Panc1 (cell line): ENCODE measurements at regions not wholly inside any gene's neighbourhood (a gene's known extent, or its start where the extent isn't known, plus 50 kb on each side); places are given as distances from the start of the nearest gene placed in this dataset.

Experiments used
- ATAC-seq: fragments of 200-7000 bp; cut with Tn5 transposase; 2 replicates; pipeline ENCODE4 v1.9.1; 2020; ENCODE audit warnings: mild to moderate bottlenecking, moderate library complexity
- BruUV-seq: library from RNA; stranded (reverse); fragments of 400-500 nt; replicated peaks from 2 replicates; lab custom pipeline; 2021; lab: Mats Ljungman, UMichigan
- CTCF ChIA-PET: fragments of 300-600 bp; sonication (Branson Sonifier 250); formaldehyde crosslinking; loops from one replicate; lab custom pipeline; 2022; ENCODE audit warnings: antibody characterized with exemption; lab: Charles Lee
- POLR2A ChIA-PET: fragments of 300-600 bp; sonication (Branson Sonifier 250); formaldehyde crosslinking; loops from one replicate; lab custom pipeline; 2022; ENCODE audit warnings: antibody characterized with exemption; lab: Charles Lee
- DNase-seq: peaks from one replicate; pipeline ENCODE4 v3.0.0-alpha.2; 2010; ENCODE audit warnings: low read depth, low spot score
- H3K27ac ChIP-seq: 2 replicates; pipeline ENCODE4 v1.5.1; 2011; ENCODE audit warnings: mild to moderate bottlenecking, low read length, inconsistent platforms
- H3K27me3 ChIP-seq: fragments of 200-500 bp; sonication (Bioruptor generic); 2 replicates; pipeline ENCODE4 v1.6.0; 2014; ENCODE audit warnings: low read length, inconsistent platforms; ENCODE audit not compliant: control insufficient read depth, insufficient read depth
- H3K36me3 ChIP-seq: fragments of 200-500 bp; sonication (Bioruptor generic); 2 replicates; pipeline ENCODE4 v1.5.1; 2014; ENCODE audit warnings: inconsistent platforms, mild to moderate bottlenecking, low read length, moderate library complexity; ENCODE audit not compliant: control insufficient read depth, insufficient read depth
- H3K4me1 ChIP-seq: 2 replicates; pipeline ENCODE4 v1.5.1; 2011; ENCODE audit warnings: inconsistent platforms, mild to moderate bottlenecking, low read length, moderate library complexity; ENCODE audit not compliant: control insufficient read depth, insufficient read depth
- H3K4me3 ChIP-seq, 2 experiments: 2 replicates each; pipeline ENCODE4 v1.5.1; 2011 to 2012; ENCODE audit warnings: low read depth in 2 of 2, low read length in 2 of 2, mild to moderate bottlenecking in 2 of 2, inconsistent platforms in 1 of 2, moderate library complexity in 1 of 2
- H3K9me3 ChIP-seq: fragments of 200-500 bp; sonication (Bioruptor generic); 2 replicates; pipeline ENCODE4 v1.5.1; 2014; ENCODE audit warnings: low read depth, mild to moderate bottlenecking, inconsistent platforms, low read length, moderate library complexity; ENCODE audit not compliant: control insufficient read depth, insufficient read depth
- POLR2AphosphoS5 ChIP-seq: IDR thresholded peaks from 2 replicates; pipeline ENCODE4 v1.6.1; 2012; ENCODE audit warnings: mild to moderate bottlenecking, low read depth, low read length, moderate library complexity
- SIN3A ChIP-seq: IDR thresholded peaks from 2 replicates; pipeline ENCODE4 v1.6.1; 2012; ENCODE audit warnings: low read depth, mild to moderate bottlenecking, low read length, moderate library complexity, borderline replicate concordance; ENCODE audit not compliant: insufficient read depth
- TCF7L2 ChIP-seq: IDR thresholded peaks from 2 replicates; pipeline ENCODE4 v1.6.1; 2011; ENCODE audit warnings: mild to moderate bottlenecking, low read depth, low read length, inconsistent platforms
- in situ Hi-C: cut with HindIII; loops from 2 replicates; pipeline ENCODE4 v1.10.0; 2016; ENCODE audit warnings: low sequenced_read_pairs, low pct_unique_long_range_greater_than_20kb
- intact Hi-C: fragments of 100-400 bp; cut with micrococcal nuclease; formaldehyde crosslinking; loops from one replicate; pipeline ENCODE4 v1.10.0; 2022; ENCODE audit not compliant: unreplicated experiment
- TF ChIP-seq, protein P1 (sequence below): fragments of 450-650 bp; IDR thresholded peaks from 2 replicates; pipeline ENCODE4 v1.5.1; 2017; ENCODE audit warnings: mild to moderate bottlenecking
- TF ChIP-seq, protein P2 (sequence below), 2 experiments: IDR thresholded peaks; 2 replicates each; pipeline ENCODE4 v1.6.1; 2011 to 2012; ENCODE audit warnings: low read depth in 2 of 2, control low read depth in 1 of 2, low read length in 1 of 2, mild to moderate bottlenecking in 1 of 2, moderate library complexity in 1 of 2; ENCODE audit not compliant: insufficient read depth in 1 of 2

GRCh38 chr14:26385310-26385709 lies 212.5 kb downstream of the NOVA1 start:
- TF ChIP-seq POLR2AphosphoS5 (no peak), TCF7L2 (no peak), SIN3A (no peak)
- TF ChIP-seq, protein P1, sequence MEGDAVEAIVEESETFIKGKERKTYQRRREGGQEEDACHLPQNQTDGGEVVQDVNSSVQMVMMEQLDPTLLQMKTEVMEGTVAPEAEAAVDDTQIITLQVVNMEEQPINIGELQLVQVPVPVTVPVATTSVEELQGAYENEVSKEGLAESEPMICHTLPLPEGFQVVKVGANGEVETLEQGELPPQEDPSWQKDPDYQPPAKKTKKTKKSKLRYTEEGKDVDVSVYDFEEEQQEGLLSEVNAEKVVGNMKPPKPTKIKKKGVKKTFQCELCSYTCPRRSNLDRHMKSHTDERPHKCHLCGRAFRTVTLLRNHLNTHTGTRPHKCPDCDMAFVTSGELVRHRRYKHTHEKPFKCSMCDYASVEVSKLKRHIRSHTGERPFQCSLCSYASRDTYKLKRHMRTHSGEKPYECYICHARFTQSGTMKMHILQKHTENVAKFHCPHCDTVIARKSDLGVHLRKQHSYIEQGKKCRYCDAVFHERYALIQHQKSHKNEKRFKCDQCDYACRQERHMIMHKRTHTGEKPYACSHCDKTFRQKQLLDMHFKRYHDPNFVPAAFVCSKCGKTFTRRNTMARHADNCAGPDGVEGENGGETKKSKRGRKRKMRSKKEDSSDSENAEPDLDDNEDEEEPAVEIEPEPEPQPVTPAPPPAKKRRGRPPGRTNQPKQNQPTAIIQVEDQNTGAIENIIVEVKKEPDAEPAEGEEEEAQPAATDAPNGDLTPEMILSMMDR, result no peak
- TF ChIP-seq, protein P2, sequence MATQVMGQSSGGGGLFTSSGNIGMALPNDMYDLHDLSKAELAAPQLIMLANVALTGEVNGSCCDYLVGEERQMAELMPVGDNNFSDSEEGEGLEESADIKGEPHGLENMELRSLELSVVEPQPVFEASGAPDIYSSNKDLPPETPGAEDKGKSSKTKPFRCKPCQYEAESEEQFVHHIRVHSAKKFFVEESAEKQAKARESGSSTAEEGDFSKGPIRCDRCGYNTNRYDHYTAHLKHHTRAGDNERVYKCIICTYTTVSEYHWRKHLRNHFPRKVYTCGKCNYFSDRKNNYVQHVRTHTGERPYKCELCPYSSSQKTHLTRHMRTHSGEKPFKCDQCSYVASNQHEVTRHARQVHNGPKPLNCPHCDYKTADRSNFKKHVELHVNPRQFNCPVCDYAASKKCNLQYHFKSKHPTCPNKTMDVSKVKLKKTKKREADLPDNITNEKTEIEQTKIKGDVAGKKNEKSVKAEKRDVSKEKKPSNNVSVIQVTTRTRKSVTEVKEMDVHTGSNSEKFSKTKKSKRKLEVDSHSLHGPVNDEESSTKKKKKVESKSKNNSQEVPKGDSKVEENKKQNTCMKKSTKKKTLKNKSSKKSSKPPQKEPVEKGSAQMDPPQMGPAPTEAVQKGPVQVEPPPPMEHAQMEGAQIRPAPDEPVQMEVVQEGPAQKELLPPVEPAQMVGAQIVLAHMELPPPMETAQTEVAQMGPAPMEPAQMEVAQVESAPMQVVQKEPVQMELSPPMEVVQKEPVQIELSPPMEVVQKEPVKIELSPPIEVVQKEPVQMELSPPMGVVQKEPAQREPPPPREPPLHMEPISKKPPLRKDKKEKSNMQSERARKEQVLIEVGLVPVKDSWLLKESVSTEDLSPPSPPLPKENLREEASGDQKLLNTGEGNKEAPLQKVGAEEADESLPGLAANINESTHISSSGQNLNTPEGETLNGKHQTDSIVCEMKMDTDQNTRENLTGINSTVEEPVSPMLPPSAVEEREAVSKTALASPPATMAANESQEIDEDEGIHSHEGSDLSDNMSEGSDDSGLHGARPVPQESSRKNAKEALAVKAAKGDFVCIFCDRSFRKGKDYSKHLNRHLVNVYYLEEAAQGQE (IDR thresholded peaks at IDR 0.05; ENCODE audit: insufficient read depth in 1 of 2, low read depth in 2 of 2, low read length in 1 of 2), result no peak
- H3K27ac ChIP-seq, result no peak overlapping the region
- in situ Hi-C loops (no loop called here), intact Hi-C loops (no loop called here)
- H3K36me3 ChIP-seq, result no peaks in the 10 kb centered on the region
- BruUV-seq, result no TSS peak
- POLR2A ChIA-PET, result no interaction called here
- no peak overlapping the region for H3K4me3 ChIP-seq
- no peak for DNase-seq
- no peaks in the 10 kb centered on the region for H3K27me3 ChIP-seq
- CTCF ChIA-PET, result no interaction called here
- no peak for ATAC-seq
- H3K9me3 ChIP-seq, result no peaks in the 10 kb centered on the region
- no peaks in the 10 kb centered on the region for H3K4me1 ChIP-seq

- H3K4me1 ChIP-seq, result no peaks in the 10 kb centered on the region
- H3K36me3 ChIP-seq, result no peaks in the 10 kb centered on the region
- ChIA-PET CTCF (no interaction called here), POLR2A (no interaction called here)
- no peak overlapping the region for H3K27ac ChIP-seq
- TF ChIP-seq, protein P2 (IDR thresholded peaks at IDR 0.05; ENCODE audit: insufficient read depth in 1 of 2, low read depth in 2 of 2, low read length in 1 of 2), result no peak
- TF ChIP-seq, protein P1, result no peak
- TF ChIP-seq SIN3A (no peak), TCF7L2 (no peak), POLR2AphosphoS5 (no peak)
- BruUV-seq, result no TSS peak
- ATAC-seq (no peak), DNase-seq (no peak)
- no peak overlapping the region for H3K4me3 ChIP-seq
- intact Hi-C loops (no loop called here), in situ Hi-C loops (no loop called here)
- H3K27me3 ChIP-seq, result no peaks in the 10 kb centered on the region
- no peaks in the 10 kb centered on the region for H3K9me3 ChIP-seq
Measured at GRCh38 chr14:26382901-26383685, 214.7 kb downstream of the NOVA1 start.
